ENCODE measurements at regions not wholly inside any gene's neighbourhood (a gene's known extent, or its start where the extent isn't known, plus 50 kb on each side); places are given as distances from the start of the nearest gene placed in this dataset.

DNA sequence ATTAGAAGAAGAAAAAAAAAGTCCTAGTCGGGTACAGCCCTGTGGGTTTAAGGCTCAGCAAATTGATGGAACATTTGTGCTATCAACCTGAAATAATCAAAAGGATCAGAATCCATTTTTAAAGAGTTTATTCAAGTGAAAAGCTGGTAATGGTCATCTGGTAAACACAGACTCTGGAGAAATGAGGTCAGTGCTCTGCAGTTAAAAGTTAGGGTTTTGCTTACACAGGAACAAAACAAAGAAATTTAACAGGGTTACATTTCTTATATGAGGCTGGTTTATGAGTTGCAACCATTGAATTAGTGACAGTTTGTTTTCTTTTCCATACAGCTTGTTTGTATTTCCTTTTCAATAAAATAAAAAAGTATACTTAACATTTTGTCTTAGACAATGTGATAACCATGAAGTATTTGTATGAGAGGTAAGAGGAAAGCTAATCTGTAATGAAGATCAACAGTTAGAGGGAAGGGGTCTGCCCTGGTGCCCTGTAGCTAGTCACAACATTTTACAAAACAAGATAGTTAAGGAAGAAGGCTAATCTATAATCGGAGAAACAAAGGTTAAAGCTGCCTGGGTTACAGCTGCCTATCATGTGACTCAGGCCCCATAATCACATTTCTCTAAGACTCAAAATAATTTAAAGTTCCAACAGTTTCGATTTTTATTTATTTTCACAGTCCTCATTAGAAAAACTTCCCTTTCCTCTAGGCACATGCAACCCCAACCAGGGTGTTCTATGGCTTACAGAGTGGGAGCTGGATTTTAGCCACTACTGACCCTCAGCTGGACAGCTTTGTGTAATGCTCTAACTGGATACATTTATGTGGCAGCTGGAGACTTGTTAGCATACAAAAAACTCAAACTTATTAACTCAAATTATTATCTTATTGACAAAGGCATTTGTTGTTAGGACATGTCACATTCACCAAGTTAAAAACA, 98.1 kb upstream of the ACP3 start:
- Histone ChIP-seq H3K4me3 (ENCODE audit: low read length) (no peak overlapping the region), H3K27me3 (ENCODE audit: control insufficient read depth, insufficient read depth) (no peaks in the 10 kb centered on the region), H3K4me1 (ENCODE audit: control insufficient read depth, insufficient read depth, low read length) (peaks cover 2% of the 10 kb centered on the region), H3K27ac (ENCODE audit: low read length) (no peak overlapping the region), H3K9me3 (ENCODE audit: control insufficient read depth, low read length) (no peaks in the 10 kb centered on the region)
- WGBS = 45% methylated on average over 3 of the region's 3 CpGs
- intact Hi-C loops (cut with DNase I) = no loop called here
- no peak for DNase-seq
- ATAC-seq = no peak

DNA sequence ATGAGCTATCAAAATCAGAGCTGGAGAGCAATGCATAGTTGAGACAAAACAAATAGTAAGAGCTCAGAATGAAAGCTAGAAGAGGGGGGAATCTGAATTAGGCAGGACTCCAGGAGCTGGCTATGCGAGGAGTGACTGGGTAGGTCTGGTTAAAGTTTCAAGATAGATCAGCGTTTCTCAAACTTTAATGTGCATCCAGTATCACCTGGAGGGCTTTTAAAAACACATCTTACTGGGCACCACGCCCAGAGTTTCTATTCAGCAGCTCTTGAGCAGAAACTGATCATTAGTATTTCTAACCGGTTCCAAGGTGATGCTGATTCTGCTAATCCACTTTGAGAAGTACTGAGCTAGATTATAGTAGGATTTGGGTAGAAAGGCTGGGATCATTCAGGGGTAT, 96.2 kb upstream of the ACP3 start:
- ATAC-seq = no peak
- DNase-seq = no peak
- Histone ChIP-seq H3K9me3 (ENCODE audit: control insufficient read depth, low read length) (no peaks in the 10 kb centered on the region), H3K27me3 (ENCODE audit: control insufficient read depth, insufficient read depth) (no peaks in the 10 kb centered on the region), H3K27ac (ENCODE audit: low read length) (no peak overlapping the region), H3K4me1 (ENCODE audit: control insufficient read depth, insufficient read depth, low read length) (peaks cover 2% of the 10 kb centered on the region), H3K4me3 (ENCODE audit: low read length) (no peak overlapping the region)
- intact Hi-C loops (cut with DNase I) = no loop called here
- WGBS = 78% methylated on average over 4 of the region's 4 CpGs

DNA sequence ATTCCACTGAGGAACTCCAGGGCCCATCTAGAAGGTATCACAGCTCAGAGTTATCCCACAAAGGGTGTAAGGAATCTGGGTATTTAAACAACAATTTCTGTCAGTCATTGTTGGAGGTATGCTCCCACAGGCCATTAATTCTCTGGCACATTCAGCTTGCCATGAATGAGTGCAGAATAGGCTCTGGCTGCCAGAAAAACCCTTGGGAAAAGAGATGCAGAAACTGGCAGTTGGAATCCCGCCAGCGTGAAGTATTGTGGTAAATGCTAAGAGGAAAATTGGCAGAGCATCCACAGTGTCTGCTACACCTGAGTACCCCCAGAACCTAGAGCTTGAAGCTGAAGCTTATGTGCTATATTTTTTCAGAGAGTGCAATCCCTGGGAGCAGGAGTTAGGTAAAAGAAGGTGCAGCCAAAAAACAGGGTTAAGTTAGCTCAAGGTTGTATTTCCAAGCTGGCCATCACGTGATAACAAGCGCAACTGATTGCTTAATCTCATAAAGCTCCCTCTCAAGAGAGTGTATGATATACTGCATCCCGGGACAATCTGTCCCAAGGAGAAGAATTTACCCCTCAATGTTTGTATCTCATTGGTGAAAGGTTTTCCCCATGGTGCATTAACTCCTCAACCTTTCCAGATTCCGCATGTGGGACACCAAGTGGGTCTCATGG, 94.2 kb upstream of the ACP3 start:
- Histone ChIP-seq H3K4me1 (ENCODE audit: control insufficient read depth, insufficient read depth, low read length) (peaks cover 2% of the 10 kb centered on the region), H3K27me3 (ENCODE audit: control insufficient read depth, insufficient read depth) (no peaks in the 10 kb centered on the region), H3K4me3 (ENCODE audit: low read length) (no peak overlapping the region), H3K9me3 (ENCODE audit: control insufficient read depth, low read length) (no peaks in the 10 kb centered on the region), H3K27ac (ENCODE audit: low read length) (no peak overlapping the region)
- intact Hi-C loops (cut with DNase I) = no loop called here
- peak in 1 of 3 donors; percentile 53 for DNase-seq
- ATAC-seq = no peak
- WGBS = 49% methylated on average over 6 of the region's 6 CpGs

DNA sequence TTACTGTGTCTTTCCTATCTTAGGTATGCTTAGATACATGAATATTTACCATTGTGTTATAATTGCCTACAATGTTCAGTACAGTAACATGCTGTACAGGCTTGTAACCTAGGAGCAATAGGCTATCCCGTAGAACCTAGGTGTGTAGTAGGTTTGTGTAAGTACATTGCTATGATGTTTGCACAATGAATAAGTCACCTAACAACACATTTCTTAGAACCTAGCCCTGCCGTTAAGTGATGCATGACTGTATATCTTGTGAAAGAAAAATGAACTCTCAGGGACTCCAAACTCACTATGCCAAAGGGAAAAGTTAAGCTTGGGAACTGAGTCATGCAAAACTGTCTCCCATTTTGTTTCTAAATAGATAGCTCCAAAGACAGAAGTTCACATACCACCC, 91.5 kb upstream of the ACP3 start:
- no peak for DNase-seq

DNA sequence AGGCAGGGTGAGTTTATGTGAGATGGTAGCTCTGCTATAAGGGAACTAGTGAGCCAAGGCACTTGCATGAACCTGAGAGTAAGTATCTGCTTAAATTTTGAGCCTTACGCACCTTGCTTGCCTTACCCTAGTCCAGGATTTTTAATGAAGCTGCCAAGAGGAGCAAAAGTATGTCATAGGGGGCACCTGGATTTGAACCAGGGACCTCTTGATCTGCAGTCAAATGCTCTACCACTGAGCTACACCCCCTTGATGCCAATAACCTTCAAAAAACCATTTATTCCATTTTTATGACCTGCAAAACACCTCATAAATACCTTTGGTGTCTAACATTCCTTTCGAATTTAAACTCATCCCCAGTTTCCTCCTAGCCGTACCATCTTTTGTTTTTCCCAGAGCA, 88.3 kb upstream of the ACP3 start:
- Histone ChIP-seq H3K27me3 (ENCODE audit: control insufficient read depth, insufficient read depth) (no peaks in the 10 kb centered on the region), H3K27ac (ENCODE audit: low read length) (no peak overlapping the region), H3K9me3 (ENCODE audit: control insufficient read depth, low read length) (no peaks in the 10 kb centered on the region), H3K4me1 (ENCODE audit: control insufficient read depth, insufficient read depth, low read length) (no peaks in the 10 kb centered on the region), H3K4me3 (ENCODE audit: low read length) (no peak overlapping the region)
- ATAC-seq (no peak), DNase-seq (no peak)
- 76% methylated on average over 3 of the region's 3 CpGs for WGBS
- intact Hi-C loops (cut with DNase I) = no loop called here

More for the DNA sequence above, 91.5 kb upstream of the ACP3 start:
- 91% methylated on average over 2 of the region's 2 CpGs for WGBS
- intact Hi-C loops (cut with DNase I) = no loop called here
- no peaks in the 10 kb centered on the region for H3K4me1 ChIP-seq (ENCODE audit: control insufficient read depth, insufficient read depth, low read length)
- no peaks in the 10 kb centered on the region for H3K27me3 ChIP-seq (ENCODE audit: control insufficient read depth, insufficient read depth)
- H3K4me3 ChIP-seq (ENCODE audit: low read length) = no peak overlapping the region
- H3K9me3 ChIP-seq (ENCODE audit: control insufficient read depth, low read length) = no peaks in the 10 kb centered on the region
- ATAC-seq = no peak
- H3K27ac ChIP-seq (ENCODE audit: low read length) = no peak overlapping the region

DNA sequence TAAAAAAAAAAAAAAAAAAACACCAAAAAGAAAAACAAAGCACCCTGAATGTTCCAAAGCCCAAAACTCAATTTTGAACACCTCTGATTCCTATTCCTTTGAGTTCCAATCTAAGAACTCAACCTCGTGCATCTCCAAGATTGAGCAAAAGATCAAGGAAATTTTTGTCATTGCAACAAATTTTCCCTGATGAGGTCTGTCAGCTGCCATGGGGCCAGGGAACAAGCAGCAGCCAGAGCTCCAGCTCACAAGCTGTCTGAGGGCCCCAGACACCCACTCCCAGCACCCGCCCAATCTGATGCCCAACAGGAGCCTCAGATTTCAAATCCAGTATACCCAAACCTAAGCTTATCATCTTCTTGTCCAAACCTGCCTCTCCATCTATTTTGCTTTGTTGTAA, 87.6 kb upstream of the ACP3 start:
- H3K4me1 ChIP-seq (ENCODE audit: control insufficient read depth, insufficient read depth, low read length) = no peaks in the 10 kb centered on the region
- DNase-seq (no peak), ATAC-seq (no peak)
- no peaks in the 10 kb centered on the region for H3K27me3 ChIP-seq (ENCODE audit: control insufficient read depth, insufficient read depth)
- intact Hi-C loops (cut with DNase I) = no loop called here
- no peaks in the 10 kb centered on the region for H3K9me3 ChIP-seq (ENCODE audit: control insufficient read depth, low read length)
- WGBS = 77% methylated on average over 2 of the region's 2 CpGs
- H3K4me3 ChIP-seq (ENCODE audit: low read length) = no peak overlapping the region
- no peak overlapping the region for H3K27ac ChIP-seq (ENCODE audit: low read length)

DNA sequence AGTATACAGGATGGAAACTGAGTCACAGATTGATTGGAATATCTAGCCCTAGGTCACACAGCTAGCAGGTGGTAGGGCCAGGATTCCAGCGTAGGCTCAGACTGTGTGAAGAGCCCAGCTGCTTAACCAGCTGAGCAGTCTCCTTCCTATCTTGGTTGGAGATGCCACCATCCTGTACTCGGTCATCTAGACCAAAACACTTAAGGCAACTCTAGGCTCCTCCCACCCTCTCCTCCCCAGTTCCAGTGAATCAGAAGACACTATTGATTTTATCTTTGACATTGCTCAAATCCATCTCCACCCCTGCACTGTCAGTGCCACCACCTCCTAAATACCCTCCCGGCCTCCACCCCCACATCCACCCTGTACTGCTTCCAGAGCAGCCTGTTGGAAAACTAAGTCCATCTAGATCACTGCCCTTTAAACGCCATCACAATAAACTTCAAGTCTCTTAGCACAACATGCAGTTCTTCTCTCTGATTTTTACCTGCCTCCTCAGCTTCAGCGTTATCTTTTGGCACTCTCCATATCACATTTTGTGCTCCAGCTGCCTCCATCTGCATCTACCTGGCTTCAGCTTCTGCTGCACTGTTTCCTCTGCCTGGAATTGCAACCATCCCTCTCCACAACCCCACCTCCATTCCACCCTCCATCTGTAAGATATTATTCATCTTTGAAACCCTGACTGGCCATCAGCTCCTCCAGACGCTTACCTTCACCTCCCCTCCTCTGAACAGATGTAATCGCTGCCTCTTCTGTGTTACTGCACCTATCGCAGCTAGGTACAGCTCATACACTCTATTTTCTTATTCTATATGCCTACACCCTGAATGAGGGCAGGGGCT, 86.8 kb upstream of the ACP3 start:
- Histone ChIP-seq H3K27me3 (ENCODE audit: control insufficient read depth, insufficient read depth) (no peaks in the 10 kb centered on the region), H3K27ac (ENCODE audit: low read length) (no peak overlapping the region), H3K9me3 (ENCODE audit: control insufficient read depth, low read length) (no peaks in the 10 kb centered on the region), H3K4me1 (ENCODE audit: control insufficient read depth, insufficient read depth, low read length) (no peaks in the 10 kb centered on the region), H3K4me3 (ENCODE audit: low read length) (no peak overlapping the region)
- whole genome bisulfite sequencing = 85% methylated on average over 8 of the region's 8 CpGs
- no peak for DNase-seq
- intact Hi-C loops (cut with DNase I) = no loop called here
- ATAC-seq = no peak

DNA sequence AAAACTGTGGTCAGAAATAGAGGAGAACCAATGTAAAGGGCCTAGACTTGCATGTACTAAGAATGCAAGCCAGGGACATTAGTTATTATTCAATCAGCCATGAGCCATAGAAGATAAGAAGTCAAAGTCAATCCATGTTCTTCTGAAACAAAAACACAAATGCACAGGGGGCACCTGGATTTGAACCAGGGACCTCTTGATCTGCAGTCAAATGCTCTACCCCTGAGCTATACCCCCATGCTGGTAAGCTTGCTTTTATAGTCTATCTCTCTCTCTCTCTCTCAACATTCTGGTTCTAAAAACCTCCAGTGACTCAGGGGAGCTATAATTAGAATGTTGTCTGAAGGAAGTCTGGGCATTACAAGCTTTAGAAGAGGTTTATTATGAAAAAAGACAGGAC, 85.6 kb upstream of the ACP3 start:
- intact Hi-C loops (cut with DNase I) = no loop called here

DNA sequence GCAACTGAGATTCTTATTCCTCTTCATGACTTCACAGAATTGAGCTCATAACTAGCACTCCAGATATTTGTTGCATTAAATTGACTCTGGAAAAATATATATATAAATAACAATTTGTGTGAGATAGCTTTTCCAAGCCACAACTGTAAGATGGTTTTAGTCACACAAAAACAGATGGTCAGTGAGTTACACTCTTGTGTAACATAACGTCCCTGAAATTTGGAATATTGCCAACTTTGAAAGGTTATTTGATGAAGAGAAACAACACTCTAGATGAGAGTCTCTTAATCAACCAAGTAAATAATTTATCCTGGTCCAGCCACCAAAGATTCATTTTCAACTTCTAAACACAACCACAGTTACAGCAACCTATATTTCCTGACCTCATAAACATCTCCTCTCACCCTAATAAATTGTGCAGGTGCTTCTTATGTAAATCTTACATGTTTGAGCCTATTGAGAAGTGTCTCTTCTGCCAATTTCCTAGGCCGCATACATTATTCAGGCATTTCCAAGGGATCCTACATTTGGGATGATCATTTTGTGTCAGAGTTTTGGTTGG, 84.9 kb upstream of the ACP3 start:
- WGBS = 28% methylated on average over 2 of the region's 2 CpGs
- H3K27ac ChIP-seq (ENCODE audit: low read length) = no peak overlapping the region
- H3K27me3 ChIP-seq (ENCODE audit: control insufficient read depth, insufficient read depth) = no peaks in the 10 kb centered on the region

More for the DNA sequence above, 85.6 kb upstream of the ACP3 start:
- no peak for DNase-seq
- Histone ChIP-seq H3K4me3 (ENCODE audit: low read length) (no peak overlapping the region), H3K27ac (ENCODE audit: low read length) (no peak overlapping the region), H3K9me3 (ENCODE audit: control insufficient read depth, low read length) (no peaks in the 10 kb centered on the region), H3K4me1 (ENCODE audit: control insufficient read depth, insufficient read depth, low read length) (no peaks in the 10 kb centered on the region), H3K27me3 (ENCODE audit: control insufficient read depth, insufficient read depth) (no peaks in the 10 kb centered on the region)
- peak; percentile 74 to 79 for ATAC-seq

DNA sequence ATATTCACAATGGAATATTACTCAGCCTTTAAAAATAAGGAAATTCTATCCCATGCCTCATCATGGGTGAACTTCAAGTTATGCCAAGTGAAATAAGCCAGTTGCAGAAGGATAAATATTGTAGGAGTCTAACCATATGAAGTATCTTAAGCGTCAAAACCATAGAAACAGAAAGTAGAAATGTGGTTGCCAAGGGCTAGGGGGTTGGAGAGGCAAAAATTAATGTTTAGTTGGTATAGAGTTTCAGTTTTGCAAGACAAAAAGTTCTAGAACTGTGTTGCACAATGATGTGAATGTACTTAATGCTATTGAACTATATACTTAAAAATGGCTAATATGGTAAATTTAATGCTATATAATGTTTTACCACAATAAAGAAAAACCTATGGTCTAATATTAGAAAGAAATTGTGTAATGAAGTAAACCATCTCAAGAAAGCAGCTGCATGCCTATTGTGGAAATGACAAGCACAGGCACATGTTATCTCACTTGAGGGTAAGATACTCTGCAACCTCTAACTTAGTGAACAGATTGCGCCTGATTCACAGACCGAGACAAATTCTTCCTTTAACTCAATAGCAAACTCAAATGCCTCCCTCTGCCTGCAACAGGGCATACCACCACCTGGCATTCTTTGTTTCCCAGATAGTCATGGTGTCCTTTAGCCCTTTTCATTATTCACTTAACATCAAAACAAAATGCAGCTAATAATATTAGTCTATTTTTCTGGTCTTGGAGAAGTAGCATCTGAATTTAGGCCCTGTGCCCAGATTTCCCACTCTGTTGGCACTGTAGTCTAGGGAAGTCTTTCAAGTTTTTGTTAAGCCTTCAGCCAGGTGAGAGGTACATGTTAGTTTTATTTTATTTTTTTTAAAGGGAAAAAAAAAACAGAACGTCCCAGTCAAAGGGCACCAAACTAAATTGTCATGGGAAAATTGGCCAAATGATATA, 80.2 kb upstream of the ACP3 start:
- H3K27me3 ChIP-seq (ENCODE audit: control insufficient read depth, insufficient read depth) = no peaks in the 10 kb centered on the region
- WGBS = 74% methylated on average over 4 of the region's 4 CpGs
- intact Hi-C loops (cut with DNase I) = no loop called here
- H3K4me3 ChIP-seq (ENCODE audit: low read length) = no peak overlapping the region
- DNase-seq (no peak), ATAC-seq (no peak)
- no peak overlapping the region for H3K27ac ChIP-seq (ENCODE audit: low read length)
- no peaks in the 10 kb centered on the region for H3K9me3 ChIP-seq (ENCODE audit: control insufficient read depth, low read length)
- H3K4me1 ChIP-seq (ENCODE audit: control insufficient read depth, insufficient read depth, low read length) = no peaks in the 10 kb centered on the region

More for the DNA sequence above, 84.9 kb upstream of the ACP3 start:
- ATAC-seq (peak in 1 of 2 donors; percentile 52), DNase-seq (no peak)
- Histone ChIP-seq H3K4me1 (ENCODE audit: control insufficient read depth, insufficient read depth, low read length) (no peaks in the 10 kb centered on the region), H3K9me3 (ENCODE audit: control insufficient read depth, low read length) (no peaks in the 10 kb centered on the region), H3K4me3 (ENCODE audit: low read length) (no peak overlapping the region)
- intact Hi-C loops (cut with DNase I) = no loop called here

Data from right cardiac atrium (tissue), 5 donors.